B cell (primary cell): ENCODE measurements at regions not wholly inside any gene's neighbourhood (a gene's known extent, or its start where the extent isn't known, plus 50 kb on each side); places are given as distances from the start of the nearest gene placed in this dataset.

Source experiments
- EZH2 ChIP-seq: IDR thresholded peaks from 2 replicates; pipeline ENCODE4 v1.6.1; 2012; ENCODE audit warnings: borderline replicate concordance, low read depth, mild to moderate bottlenecking, moderate library complexity, low read length; ENCODE audit not compliant: insufficient read depth, poor library complexity, severe bottlenecking
- TF ChIP-seq, protein P1 (sequence below): fragments of 200-600 bp; IDR thresholded peaks from one replicate; pipeline ENCODE4 v1.8.0; 2022; ENCODE audit warnings: antibody characterized with exemption, mild to moderate bottlenecking

DNA sequence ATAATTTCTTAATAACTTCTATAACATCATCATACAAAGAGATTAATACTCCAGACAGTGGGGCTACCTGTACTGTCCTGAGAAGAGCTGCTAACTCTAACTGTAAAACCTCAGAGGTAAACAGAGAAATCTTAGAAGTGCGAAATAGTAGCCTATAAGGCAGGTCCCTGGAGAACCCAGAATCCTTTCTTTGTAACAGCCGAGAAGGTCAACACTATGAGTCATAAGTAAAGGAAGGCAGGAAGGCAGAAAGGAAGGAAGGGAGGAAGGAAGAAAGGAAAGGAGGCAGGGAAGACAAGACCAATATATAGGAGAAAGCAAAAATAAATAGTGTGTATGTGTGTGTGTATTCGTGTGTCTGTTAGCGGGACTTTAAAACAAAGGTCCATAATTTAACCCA lies 540.6 kb downstream of the ZWINT start:
- TF ChIP-seq, protein P1, sequence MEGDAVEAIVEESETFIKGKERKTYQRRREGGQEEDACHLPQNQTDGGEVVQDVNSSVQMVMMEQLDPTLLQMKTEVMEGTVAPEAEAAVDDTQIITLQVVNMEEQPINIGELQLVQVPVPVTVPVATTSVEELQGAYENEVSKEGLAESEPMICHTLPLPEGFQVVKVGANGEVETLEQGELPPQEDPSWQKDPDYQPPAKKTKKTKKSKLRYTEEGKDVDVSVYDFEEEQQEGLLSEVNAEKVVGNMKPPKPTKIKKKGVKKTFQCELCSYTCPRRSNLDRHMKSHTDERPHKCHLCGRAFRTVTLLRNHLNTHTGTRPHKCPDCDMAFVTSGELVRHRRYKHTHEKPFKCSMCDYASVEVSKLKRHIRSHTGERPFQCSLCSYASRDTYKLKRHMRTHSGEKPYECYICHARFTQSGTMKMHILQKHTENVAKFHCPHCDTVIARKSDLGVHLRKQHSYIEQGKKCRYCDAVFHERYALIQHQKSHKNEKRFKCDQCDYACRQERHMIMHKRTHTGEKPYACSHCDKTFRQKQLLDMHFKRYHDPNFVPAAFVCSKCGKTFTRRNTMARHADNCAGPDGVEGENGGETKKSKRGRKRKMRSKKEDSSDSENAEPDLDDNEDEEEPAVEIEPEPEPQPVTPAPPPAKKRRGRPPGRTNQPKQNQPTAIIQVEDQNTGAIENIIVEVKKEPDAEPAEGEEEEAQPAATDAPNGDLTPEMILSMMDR: no peak
- TF ChIP-seq EZH2: no peak
